Skin epidermis (tissue), 12 donors: ENCODE measurements at regions not wholly inside any gene's neighbourhood (a gene's known extent, or its start where the extent isn't known, plus 50 kb on each side); places are given as distances from the start of the nearest gene placed in this dataset.
"Not testable (repeated sequence)": the region's sequence is repeated elsewhere in the genome, so short reads cannot be mapped to it uniquely, and the experiment has no call there.

Experiments used
- H3K27ac ChIP-seq, 21 experiments: fragments of 200-600 bp; sonication (generic) in 11 of 21; one replicate each; pipeline ENCODE4 v1.5.0; 2020; ENCODE audit warnings: mild to moderate bottlenecking in 3 of 21, inconsistent platforms in 2 of 21, moderate library complexity in 2 of 21
- H3K4me3 ChIP-seq, 7 experiments: fragments of 200-600 bp; sonication (generic) in 2 of 7; one replicate each; pipeline ENCODE4 v1.5.0; 2020; ENCODE audit warnings: inconsistent platforms in 2 of 7, mild to moderate bottlenecking in 2 of 7, moderate library complexity in 1 of 7

DNA sequence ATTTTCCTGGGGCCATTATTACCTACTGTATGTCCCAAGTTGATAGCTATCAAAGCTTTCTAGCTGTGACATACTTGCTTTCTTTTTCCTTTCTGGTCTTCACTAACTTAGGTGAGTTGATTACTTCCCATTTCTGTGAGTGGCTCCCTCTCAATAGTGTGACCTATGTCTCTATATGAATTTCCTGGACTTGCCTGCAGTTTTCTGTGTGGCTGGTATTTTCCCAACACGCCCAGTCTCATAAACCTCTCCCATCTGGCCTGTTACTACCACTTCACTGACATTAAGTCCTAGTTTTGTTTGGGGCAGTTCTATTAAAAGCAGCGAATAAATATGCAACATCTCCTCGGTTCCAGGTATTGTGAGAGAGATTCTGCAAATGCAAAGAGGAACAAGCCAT lies 671.2 kb downstream of the SI start:
- no peak overlapping the region for H3K27ac ChIP-seq
- no peak overlapping the region for H3K4me3 ChIP-seq

DNA sequence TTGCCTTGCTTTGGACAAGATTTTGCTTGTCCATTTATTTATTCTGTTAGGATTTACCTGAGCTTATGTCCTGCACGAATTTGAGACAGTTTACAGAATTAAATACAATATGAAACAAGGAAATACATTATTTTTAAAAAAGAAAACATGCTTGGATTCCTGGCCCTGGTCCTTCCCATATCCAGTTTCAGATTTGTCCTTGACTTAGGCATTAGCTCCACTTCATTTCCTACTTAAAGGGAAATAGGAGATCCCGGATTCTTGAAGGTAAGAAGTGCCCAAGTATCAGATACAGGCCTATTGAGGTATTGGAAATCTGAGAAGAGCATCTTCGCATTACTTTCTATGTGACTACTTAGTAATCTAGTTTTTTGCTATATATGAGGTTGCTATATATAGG lies 672.0 kb downstream of the SI start:
- H3K27ac ChIP-seq = no peak overlapping the region
- H3K4me3 ChIP-seq = no peak overlapping the region

DNA sequence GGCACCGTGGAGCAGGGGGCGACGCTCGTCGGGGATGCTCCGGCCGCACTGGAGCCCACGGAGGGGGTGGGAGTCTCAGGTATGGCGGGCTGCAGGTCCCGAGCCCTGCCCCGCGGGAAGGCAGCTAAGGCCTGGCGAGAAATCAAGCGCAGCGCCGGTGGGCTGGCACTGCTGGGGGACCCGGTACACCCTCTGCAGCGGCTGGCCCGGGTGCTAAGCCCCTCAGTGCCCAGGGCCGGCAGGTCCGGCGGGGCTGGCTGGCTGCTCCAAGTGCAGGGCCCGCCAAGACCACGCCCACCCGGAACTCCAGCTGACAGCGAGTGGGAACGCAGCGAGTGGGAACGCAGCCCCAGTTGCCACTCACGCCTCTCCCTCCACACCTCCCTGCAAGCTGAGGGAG lies 676.4 kb downstream of the SI start:
- no peak overlapping the region for H3K4me3 ChIP-seq
- no peak overlapping the region for H3K27ac ChIP-seq

DNA sequence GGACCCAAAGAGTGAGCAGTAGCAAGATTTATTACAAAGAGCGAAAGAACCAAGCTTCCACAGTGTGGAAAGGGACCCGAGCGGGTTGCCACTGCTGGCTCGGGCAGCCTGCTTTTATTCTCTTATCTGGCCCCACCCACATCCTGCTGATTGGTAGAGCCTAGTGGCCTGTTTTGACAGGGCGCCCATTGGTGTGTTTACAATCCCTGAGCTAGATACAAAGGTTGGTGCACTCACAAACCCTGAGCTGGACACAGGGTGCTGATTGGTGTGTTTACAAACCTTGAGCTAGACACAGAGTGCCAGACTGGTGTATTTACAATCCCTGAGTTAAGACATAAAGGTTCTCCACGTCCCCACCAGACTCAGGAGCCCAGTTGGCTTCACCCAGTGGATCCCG lies 676.9 kb downstream of the SI start:
- H3K27ac ChIP-seq, H3K4me3 ChIP-seq: not testable (repeated sequence)

DNA sequence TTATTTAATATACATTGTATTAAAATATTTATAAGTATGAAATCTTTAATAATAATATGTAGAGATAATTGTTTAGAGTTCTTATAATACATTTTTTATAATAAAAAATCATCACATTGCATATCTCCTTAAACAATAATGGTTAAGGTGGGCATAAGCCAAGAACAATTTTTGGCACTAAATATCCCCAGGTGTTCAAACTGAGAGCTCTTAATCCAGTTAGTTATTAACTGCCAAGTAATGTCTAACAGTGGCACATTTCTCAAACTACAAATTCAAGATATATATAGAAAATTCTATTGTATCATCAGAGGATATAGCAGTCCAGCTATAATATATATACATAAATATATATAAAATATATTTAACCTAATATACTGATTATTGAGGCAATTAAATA lies 680.8 kb downstream of the SI start:
- H3K27ac ChIP-seq = no peak overlapping the region
- H3K4me3 ChIP-seq = no peak overlapping the region

DNA sequence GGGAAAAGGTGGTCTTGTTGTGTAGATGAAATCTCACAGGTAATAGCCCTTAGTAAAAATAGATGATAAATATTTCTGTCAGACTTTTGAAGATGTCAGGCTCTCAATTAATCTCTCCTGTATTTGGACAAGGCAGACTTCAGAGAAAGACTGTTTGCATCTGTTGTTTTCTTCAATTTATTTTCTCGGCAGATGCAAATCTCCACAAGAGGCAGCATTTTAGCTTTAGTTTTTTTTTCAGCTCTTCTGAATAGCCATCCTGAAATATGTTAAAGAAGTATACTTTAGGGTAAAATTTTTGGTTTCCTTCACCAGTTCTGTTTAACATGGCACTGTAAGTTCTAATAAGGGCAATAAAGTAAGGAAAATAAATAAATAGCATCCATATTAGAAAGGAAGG lies 685.1 kb downstream of the SI start:
- Histone ChIP-seq H3K4me3 (no peak overlapping the region), H3K27ac (no peak overlapping the region)

DNA sequence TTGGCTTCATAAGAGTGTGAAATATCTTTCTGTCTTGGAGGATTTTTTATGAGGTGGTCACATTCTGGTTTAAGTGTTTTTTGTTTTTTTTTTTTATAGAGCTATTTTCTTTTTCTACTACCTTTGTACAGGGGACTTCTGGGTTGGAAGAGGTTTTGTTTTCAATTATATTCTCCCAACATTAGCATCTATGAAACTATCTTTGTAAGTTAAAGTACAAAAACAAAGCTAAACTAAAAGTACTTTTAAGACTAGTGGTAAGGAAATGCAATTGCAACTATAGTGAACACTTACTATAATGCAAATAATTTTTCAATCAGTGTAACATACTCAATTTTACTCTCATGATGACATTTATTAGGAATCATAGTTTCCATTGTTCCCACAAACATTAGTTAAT lies 688.2 kb downstream of the SI start:
- Histone ChIP-seq H3K27ac (no peak overlapping the region), H3K4me3 (no peak overlapping the region)

DNA sequence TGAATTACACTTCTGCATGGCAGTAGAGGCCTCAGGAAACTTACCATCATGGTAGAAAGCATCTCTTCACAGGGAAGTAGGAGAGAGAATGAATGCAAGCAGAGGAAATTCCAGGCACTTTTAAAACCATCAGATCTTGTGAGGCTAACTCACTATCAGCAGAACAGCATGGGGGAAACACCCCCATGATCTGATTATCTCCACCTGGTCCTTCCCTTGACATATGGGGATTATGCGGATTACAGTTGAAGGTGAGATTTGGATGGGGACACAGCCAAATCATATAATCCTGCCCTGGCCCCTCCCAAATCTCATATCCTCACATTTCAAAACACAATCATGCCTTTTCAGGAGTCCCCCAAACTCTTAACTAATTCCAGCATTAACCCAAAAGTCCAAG lies 691.1 kb downstream of the SI start:
- Histone ChIP-seq H3K4me3 (no peak overlapping the region), H3K27ac (no peak overlapping the region)

DNA sequence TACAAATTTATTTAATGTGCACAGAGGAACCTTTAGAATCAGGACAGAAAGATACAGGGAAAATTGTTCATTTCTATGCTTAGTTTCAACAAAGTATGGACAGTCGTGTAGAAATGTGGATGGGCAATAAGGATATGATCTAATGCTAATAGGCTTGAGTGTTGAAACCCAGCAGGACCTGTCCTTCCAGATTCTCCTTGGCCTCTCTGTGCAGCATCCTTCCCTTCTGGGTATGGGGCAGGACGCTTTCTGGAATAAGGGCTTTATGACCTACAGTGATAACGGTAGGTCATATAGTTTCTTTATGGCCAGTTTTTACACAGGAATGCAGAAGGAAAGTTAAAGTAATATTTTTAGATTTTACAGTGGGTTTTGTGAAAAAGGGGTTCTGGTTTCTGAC lies 698.1 kb downstream of the SI start:
- H3K27ac ChIP-seq = no peak overlapping the region
- H3K4me3 ChIP-seq = no peak overlapping the region

DNA sequence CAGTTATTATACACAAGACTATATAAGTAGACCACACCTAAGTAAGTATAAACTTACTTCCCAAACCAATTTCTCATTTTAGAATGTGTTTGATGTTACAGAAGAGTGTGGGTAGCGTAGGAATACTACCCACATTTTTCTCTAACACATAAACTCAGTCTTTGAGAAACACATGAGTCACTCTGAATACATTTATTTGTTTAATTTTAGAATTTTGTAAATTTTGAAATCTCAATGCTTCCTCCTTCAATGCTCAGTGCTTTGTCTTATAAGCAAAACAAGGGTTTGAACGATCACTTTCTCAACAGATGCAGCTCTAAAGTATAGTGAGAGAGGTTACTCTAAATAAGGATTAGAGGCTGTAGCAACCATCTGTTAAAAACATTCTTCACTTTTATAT lies 700.8 kb downstream of the SI start:
- Histone ChIP-seq H3K27ac (no peak overlapping the region), H3K4me3 (no peak overlapping the region)

DNA sequence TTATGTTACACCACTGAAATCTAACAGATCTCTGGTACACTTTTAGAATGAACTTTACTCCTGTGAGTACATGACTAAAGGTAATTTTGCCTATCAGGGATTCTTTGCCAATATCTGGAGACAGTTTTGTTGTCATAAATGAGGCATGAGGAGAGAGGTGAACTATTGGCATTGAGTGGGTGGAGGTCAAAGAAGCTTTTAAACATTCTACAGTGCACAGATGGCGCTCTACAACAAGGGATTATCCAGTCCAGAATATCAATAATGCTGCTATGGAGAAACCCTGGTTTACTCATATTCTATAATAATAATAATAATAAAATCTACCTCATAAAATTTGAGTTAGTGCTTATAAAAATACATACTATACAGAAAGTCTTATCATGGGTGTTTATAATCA lies 702.3 kb downstream of the SI start:
- Histone ChIP-seq H3K4me3 (no peak overlapping the region), H3K27ac (no peak overlapping the region)

DNA sequence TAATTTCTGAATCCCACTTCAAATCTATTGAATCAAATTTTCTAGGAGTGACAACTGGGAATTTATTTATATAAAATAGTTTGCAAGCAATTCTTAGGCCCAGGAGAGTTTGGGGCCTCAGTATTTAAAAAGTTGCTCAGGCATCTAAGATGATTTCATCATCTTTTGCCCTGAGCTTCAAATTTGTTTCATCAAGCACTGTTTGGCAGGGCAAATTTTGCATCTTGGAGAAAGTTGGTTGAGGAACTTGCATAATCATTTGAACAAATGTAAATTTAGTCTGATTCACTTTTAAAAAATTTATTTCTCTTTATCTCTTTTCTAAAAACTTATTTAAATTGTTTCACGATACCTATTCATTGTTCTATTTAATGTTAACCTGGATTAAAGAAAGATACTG lies 702.8 kb downstream of the SI start:
- Histone ChIP-seq H3K4me3 (no peak overlapping the region), H3K27ac (no peak overlapping the region)

DNA sequence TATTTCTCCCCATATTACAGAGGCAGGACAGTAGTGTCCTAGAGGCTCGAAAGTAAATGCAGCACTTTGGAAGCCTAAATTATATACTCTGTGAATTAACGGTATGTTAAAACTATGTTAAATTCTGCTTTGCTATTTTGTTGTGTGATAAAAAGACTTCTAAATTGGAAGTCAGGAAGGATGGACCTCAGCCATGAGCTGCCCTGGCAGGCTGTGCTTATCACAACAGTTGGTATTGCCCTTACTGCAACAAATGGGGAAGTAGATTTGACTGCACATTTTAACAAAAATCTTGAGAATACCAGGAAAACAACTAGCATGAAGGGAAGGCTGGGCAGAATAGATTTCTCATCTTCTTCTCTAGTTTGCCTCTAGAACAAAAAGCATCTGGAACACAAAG lies 706.6 kb downstream of the SI start:
- no peak overlapping the region for H3K27ac ChIP-seq
- no peak overlapping the region for H3K4me3 ChIP-seq

DNA sequence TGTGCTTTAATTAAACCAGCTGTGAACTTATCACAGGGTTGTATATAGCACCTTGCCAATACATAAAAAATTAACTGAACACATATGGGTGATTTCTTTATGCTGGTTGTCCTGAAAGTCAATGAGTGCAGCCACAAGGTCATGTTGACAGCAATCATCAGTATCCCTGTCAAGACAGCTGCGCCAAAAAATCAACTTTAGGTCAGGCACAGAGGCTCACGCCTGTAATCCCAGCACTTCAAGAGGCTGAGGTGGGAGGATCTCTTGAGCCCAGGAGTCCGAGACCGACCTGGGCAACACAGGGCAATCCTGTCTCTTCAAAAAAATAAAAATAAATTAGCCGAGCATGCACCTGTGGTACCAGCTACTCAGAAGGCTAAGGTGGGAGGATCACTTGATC lies 707.3 kb downstream of the SI start:
- Histone ChIP-seq H3K27ac (no peak overlapping the region), H3K4me3 (no peak overlapping the region)

DNA sequence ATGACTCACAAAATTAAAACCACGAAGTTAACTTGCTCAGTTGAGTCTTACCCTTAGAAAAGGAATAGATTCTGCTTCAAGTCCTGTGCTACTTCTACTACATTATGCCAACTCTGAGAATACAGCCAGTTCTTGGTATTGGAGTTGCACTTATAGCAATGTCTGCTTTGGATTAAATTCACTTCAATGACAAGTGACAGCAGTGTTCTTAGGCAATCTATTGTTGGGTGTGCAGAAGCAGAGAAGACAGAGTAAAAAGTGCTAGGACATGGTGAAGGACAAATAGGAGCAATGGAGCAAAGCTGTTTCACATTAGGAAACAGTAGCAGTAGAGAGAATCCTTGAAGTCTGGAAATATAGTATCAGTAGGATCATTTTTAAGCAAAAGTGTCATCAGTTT lies 713.1 kb downstream of the SI start:
- H3K4me3 ChIP-seq = no peak overlapping the region
- no peak overlapping the region for H3K27ac ChIP-seq

DNA sequence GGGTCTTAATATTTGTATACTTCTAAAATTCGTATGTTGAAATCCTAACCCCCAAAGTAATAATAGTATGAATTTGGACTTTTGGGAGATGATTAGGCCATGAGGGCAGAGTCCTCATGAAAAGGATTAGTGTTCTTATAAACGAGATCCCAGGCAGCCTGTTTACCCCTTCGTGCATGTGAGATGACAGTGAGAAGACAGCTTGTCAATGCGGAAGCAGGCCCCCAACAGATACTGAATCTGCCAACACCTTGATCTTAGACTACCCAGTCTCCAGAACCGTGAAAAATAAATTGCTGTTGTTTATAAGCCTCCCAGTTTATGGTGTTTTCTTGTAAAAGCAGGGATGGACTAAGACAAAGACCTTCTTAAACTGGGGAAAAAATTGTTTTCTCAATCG lies 714.2 kb downstream of the SI start:
- H3K27ac ChIP-seq = no peak overlapping the region
- H3K4me3 ChIP-seq = no peak overlapping the region

DNA sequence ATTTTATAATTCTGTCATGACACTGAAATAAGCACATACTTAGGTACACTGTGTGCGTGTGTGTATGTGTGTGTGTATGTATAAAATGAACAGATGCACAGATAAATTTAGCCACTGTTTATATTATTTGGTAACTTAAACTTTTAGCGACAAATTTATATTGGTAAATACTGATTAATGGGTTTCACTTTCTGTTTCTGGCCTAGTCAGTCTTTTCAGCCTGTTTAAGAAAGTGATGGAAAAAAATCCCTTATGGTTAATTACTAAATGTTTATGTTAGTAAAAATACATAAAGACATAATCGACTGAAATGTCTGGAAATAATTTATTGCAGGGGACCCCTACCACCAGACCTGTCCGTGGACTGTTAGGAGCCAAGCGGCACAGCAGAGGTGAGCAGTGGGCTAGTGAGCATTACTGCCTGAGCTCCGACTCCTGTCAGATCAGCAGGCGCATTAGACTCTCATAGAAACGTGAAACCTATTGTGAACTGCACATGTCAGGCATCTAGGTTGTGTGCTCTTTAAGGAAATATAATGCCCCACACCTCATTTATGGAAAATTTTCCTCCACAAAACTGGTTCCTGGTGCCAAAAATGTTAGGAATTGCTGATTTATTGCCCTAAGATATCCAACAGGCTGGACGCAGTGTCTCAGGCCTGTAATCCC lies 717.4 kb downstream of the SI start:
- no peak overlapping the region for H3K27ac ChIP-seq
- no peak overlapping the region for H3K4me3 ChIP-seq

DNA sequence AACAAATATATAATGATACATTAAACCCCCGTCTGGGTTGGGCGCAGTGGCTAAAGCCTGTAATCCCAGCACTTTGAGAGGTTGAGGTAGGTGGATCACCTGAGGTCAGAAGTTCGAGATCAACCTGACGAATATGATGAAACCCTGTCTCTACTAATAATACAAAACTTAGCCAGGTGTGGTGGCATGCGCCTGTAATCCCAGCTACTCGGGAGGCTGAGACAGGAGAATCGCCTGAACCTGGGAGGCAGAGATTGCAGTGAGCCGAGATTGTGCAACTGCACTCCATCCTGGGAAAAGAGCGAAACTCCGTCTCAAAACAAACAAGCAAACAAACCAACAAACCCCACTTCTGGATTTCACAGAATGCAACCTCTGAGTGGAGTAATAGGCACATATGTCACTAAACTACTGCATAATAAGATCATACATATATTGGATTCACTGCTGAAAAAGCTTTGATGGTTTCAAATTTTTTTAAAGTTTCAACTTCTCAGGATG lies 718.2 kb downstream of the SI start:
- H3K27ac ChIP-seq = no peak overlapping the region

DNA sequence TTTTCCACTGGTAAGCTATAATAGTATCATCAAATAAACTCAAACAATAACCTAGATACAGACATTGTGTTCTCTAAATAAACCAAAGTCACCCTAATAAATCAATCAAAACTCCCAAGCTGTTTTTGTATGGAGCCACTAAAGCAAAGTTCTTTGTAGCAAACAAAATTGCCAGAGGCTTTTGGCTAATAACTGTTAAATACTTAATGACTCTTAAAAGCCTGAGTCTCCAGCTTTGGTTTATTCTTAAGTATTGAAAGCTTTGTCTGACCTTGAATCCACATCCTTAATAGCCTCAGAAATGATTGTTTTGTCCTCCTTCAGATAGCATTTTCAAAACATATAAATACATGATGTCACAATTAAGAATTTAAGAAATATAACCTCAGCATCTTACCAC lies 725.3 kb downstream of the SI start:
- no peak overlapping the region for H3K27ac ChIP-seq
- H3K4me3 ChIP-seq = no peak overlapping the region

More for the DNA sequence above, 718.2 kb downstream of the SI start:
- H3K4me3 ChIP-seq = no peak overlapping the region

DNA sequence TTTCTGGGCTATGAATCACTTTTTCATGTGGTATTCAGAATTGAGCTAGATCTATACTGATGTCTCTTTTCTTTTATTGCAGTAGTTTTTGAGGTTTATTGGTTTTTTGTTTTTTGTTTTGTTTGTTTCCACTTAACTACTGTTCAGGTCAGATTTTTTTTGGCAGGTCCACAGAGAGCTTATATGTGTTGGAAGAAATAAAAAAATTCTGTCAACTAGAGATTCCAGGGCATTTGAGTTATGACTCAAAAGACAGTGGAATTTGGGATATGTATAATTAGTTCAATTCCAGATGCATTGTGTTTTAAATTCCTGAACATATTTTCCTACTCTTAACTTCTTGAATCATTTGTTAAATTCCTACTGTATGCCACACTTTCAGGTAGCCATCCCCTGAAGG lies 727.2 kb downstream of the SI start:
- Histone ChIP-seq H3K4me3 (no peak overlapping the region), H3K27ac (no peak overlapping the region)

DNA sequence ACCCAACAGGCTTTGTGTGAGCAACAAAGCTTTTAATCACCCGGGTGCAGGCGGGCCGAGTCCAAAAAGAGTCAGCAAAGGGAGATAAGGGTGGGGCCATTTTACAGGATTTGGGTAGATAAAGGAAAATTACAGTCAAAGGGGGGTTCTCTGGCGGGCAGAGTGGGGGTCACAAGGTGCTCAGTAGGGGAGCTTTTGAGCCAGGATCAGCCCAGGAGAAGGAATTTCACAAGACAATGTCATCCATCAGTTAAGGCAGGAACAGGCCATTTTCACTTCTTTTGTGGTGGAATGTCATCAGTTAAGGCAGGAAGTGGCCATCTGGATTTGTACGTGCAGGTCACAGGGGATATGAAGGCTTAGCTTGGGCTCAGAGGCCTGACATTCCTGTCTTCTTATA lies 736.1 kb downstream of the SI start:
- not testable (repeated sequence) for H3K4me3 ChIP-seq, H3K27ac ChIP-seq

DNA sequence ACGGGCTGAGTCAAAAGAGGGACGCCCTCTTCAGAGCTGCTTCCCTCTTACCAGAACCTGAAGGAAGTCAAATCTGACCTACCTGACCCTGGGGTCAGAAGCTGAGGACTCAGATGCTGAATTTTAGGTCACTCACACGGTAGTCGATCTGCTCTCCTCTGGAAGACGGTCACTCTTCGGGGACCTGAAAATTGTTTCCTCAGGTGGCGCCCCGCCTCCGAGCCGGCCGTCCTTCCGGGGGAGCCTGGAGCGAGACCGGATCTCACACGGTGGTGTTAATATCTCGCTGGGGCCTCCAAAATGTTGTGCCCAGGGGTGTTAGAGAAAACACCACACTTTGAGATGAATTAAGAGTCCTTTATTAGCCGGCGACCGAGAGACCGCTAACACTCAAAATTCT lies 737.2 kb downstream of the SI start:
- no peak overlapping the region for H3K4me3 ChIP-seq
- no peak overlapping the region for H3K27ac ChIP-seq
